ENCODE measurements at regions not wholly inside any gene's neighbourhood (a gene's known extent, or its start where the extent isn't known, plus 50 kb on each side); places are given as distances from the start of the nearest gene placed in this dataset.
"Not testable (repeated sequence)": the region's sequence is repeated elsewhere in the genome, so short reads cannot be mapped to it uniquely, and the experiment has no call there.

DNA sequence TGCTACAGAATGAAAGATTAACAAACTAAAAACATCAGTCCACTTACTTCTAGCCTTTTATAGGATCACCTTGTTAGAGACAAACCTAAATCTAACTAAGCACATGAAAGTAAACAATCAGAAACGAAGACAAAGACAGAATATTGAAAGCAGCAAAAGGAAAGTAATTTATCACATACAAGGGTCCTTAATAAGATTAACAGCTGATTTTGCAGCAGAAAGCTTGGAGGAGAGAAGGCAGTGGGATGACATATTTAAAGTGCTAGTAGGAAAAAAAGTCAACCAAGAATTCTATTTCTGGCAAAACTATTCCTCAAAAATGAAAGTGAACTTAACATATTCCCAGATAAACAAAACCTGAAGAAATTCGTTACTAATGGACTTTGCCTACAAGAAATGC lies 286.4 kb downstream of the RWDD3 start:
- no peak for DNase-seq (ENCODE audit: low read depth)

DNA sequence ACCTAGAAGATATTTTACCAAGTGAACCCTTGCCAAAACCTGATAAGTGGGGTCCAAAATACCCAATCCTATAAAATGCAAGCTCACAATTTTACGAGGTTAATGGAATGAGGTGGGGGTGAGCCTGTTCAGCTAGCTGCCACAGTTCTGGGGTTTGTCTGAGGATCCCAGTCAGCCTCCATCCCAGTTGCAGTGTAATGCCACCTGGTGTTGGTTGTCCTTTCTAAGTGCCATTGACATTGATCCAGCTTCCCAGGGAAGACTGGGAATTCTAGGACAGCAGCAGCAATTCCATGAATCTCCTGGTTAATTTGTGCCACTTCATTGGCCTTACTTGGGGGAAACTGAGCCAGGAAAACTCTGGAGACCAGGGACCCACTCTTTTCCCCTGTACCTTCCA lies 298.3 kb downstream of the RWDD3 start:
- no peak for DNase-seq (ENCODE audit: low read depth)

DNA sequence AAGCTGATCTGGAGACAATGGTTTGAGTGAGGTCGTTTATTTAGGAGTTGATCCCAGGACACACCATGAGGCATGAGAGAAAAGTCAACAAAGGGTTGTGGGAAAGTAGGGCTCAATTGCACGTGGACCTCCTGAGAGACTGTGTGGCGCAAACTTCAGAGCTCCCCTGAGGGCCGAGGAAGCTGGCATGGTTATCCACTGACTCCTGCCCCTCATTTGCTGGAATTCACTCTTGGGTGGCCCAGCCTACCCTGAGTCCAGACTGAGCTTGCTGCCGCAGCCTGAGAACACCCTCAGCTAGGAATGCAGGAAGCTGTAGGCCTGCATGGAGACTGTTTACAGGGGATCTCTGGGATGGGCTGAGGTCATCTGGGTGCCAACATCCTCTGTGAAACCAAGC lies 301.0 kb downstream of the RWDD3 start:
- DNase-seq (ENCODE audit: low read depth), result no peak

DNA sequence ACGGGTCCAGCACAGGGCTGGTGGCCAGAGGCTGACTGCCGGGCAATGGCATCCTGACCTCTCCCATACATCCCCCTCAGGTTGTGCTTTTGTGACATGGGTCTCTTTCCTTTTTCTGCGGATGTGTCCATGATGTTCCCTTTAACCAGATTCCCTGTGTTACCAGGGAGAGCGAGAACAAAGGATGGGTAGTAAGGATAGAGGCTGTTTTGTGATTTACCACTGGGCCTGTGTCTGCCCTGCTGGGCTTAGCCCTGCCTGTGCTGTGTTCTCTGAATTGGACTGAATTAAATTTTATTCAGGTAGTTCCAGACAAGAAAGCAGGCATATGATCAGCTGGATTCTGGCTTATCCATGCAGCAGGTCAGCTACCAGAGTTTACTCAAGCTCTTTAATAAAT lies 301.6 kb downstream of the RWDD3 start:
- DNase-seq (ENCODE audit: low read depth), result no peak

DNA sequence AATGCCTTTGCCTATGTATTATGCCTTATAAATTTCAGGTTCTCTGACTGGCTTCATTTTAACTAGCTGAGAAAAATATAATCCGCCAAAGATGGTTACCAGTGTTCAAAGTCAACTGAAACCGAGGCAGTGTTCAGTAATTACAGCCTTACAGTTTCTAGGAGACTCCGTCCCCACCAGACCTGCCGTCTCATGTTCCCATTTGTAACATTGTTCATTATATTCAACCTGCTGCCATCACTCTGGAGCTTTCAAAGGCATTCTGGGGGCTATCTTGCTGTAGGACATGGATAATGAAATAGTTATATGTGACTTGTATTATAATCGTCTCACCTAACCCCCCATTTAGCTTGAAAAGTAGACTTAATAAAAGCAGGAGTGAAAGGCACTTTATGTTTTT lies 302.5 kb downstream of the RWDD3 start:
- no peak for DNase-seq (ENCODE audit: low read depth)

DNA sequence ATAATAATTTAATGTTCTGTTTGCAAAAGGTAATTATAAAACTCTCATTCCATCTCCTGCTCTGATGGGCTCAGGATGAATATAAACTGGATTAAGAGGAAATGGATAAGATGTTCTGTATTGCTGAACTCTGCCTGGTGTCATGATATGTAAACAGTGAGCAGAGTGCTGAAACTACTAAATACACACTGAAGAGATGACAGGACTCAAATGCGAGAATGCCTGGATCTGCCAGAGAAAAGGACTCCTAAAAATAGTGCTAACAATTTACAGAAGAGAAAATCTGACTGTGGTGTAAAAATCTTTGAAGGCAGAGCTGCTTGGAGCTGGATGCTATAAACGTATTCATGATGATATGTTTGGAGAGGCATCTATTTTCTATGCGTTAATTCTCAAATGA lies 303.2 kb downstream of the RWDD3 start:
- no peak for DNase-seq (ENCODE audit: low read depth)

DNA sequence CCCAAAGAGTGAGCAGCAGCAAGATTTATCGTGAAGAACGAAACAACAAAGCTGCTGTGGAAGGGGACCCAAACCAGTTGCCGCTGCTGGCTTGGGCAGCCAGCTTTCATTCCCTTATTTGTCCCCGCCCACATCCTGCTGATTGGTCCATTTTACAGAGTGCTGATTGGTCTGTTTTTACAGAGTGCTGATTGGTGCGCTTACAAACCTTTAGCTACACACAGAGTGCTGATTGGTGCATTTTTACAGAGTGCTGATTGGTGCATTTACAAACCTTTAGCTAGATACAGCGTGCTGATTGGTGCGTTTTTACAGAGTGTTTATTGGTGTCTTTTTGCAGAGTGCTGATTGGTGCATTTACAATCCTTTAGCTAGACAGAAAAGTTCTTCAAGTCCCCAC lies 304.2 kb downstream of the RWDD3 start:
- DNase-seq (ENCODE audit: low read depth), result not testable (repeated sequence)

DNA sequence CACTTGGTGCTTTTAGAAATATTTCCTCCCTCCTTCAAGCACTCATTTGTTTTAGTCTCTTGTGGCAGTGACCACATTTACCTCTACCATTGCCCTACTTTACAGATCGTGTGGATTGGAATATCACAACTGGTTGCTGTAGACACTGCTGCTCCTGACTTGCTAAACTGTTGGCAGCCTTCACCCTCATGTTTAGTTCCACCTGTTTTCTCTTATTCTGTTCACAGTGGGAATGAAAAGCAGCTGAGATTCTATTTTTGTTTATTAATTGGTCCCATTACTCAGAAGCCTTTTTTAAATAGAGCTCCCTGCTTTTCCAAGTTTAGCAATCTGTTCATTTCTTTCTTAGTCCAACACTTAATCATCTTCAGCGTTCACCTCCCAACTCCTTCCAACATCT lies 308.9 kb downstream of the RWDD3 start:
- no peak for DNase-seq (ENCODE audit: low read depth)

DNA sequence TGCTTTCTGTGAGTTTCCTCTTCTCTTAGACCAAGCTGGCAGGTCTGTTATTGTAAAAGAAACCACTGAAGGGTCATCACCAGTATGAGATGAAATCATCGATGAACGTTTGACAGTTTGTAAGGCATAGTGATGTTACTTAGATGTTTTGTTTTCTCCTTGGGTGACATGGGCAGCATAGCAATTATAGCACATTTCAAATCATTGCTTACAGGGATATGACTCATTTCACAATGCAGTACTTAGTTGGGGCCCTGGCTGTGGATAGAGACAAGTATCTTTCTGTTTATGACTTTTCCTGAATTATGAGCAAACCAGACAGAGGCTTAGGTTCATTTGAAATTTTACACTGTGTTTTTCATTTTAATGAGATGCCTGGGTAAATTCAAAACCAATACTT lies 313.0 kb downstream of the RWDD3 start:
- no peak for DNase-seq (ENCODE audit: low read depth)

DNA sequence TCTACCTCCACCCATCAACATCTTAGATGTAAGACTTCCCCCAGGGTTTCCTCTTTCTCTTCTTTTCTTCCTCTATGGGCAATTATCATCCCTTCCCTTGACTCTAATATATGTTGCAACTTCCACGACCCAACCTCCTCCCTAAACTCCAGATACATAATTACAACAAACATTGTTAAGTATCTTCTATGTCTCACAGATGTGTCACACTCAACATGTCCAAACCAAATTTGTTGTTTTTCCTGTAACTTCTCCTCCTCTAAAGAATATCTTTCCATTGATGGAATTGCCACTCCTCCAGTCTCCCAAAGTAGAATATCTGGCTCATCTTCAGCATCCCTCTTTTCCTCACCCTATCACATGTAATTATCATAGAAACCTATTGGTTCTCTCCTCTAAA lies 314.2 kb downstream of the RWDD3 start:
- DNase-seq (ENCODE audit: low read depth), result no peak

DNA sequence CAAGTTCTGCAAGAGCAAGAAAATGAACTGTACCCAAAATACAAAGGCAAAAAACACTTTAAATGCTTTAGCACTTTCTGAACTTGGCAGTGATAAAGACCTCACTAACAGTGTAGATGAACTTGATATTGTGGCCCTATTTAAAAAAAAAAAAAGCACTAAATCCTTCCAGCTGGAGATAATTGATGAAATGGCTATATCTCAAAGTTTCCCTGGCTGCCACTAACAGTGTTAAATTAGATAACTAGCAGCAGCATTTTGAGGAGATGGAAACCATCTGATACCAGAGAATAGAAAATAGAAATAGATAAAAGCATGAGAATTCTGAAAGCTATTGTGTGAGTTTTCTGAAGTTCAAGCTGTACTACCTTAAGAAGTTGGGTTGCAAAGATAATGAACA lies 317.2 kb downstream of the RWDD3 start:
- DNase-seq (ENCODE audit: low read depth), result no peak

DNA sequence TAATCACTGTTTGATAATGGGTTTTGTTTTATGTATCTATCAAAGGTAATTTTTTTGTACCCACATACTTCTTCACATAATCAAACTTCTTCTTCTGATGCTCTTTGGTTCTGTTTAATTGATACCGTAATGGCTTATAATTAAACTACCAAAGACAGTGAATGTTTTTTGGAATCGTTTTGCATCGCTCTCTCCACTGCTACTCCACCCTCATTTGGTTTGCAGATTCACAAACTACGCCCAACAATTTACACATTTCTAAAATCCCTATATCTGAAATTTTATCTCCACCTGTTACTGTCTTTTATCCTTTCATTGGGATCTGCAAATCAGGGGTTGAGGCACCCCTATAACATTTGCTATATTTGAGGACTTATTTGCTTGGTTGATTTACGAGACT lies 319.6 kb downstream of the RWDD3 start:
- DNase-seq (ENCODE audit: low read depth), result no peak

DNA sequence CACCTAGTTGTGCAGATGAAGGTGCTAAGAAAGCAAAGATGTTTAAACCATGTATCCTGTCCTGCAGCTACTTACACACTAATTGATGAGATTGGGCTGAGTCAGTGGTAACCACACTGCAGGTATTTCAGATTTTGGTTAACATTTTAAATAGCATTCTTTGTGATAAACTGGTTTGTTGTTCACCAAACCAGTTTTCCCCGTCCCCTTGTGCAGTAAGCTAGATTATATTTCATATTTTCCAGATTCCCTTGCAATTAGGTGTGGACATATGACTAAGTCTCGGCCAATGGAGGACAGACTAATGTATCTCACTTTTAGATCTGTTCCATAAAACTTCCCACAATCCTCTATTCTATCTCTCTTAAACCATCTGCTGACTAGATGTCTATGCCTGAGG lies 320.4 kb downstream of the RWDD3 start:
- DNase-seq (ENCODE audit: low read depth), result no peak

DNA sequence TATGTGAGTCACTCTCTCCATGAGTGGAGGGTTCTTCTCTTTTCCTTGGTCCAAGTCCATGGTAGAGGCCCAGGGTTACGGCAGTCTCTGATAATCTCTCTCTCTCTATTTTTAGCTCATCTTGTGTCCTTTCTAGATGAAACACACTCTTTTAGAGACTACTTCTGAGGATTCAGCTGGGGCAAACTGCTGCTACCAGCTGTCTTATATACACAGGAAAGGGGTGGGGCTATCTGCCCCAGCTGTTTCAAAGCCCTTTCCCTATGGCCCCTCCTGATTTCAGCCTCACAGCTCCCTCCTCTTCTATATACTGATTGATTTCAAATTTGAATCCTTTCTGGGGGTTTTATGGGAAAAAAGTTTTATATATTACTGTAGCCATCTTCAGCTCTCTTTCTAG lies 324.8 kb downstream of the RWDD3 start:
- no peak for DNase-seq (ENCODE audit: low read depth)

DNA sequence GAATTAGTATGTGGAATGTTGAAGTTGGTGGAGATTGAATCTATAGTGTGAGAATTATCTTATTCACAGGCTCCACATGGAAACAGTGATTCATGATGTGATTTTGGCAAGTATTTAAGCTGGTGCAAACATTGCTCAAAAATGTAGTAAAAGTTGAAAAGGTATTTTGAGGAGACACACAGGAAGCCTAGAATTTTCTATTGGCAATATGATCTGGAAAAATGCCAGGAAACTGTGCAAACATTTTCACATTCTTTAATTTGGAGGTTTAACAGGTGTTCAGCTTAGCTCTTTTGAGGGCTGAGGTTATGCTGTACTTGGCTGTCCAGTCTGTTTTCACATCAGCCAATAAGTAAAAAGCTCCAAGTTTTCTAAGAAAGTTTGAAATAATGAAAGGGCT lies 327.3 kb downstream of the RWDD3 start:
- DNase-seq (ENCODE audit: low read depth), result no peak

DNA sequence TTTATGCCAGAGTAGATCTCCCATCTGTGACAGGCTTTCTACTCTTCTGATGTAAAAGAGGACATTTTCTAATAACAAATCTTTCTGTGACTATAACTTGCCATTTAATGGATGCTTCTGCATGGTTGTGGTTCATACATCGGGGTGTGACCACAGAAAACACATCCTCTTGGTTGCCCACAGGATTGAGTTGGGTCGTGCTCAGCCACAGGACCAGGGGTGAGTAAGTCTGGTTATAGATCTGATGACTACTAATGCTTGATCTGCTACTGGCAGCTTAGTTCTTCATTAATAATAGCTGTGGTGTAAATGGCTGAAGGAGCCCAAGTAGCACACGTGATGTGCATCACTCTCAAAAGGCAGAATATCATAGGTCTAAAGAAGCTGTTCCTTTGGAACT lies 328.2 kb downstream of the RWDD3 start:
- no peak for DNase-seq (ENCODE audit: low read depth)

DNA sequence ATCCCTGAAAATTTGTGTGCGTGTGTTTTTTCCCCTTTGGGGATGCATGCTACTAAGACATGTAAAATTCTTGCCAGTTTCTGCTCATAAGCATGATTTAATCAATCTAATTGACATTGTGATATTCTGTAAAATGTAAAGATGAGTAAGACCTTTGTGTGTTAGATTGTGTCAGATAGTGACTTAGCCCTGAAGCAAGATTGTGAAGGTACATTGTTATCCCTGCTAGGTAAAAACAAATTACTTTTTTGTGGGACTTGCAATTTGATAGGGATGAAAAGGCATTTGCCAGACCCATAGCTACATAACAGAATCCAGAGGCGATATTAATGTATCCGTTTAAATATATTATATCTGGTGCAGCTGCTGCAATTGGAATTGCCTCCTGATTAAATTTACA lies 338.0 kb downstream of the RWDD3 start:
- no peak for DNase-seq (ENCODE audit: low read depth)

DNA sequence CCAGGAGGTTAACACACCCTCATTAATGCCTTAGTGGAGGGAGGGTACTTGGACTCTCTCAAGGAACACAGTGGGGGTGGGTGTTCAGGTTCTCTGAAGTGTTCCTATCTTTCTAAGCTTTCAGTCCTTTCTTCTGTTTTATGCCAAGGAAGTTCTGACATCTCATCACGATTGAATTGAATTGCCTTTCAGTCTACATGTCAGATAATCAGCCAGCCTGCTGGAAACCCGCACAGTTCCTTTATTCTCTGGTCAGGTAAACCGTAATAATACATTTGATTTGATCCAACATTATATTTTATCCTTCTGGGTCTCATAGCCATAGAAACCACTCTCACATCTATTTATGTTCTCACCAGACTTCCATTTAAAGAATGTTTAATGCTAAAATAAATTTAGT lies 339.0 kb downstream of the RWDD3 start:
- DNase-seq (ENCODE audit: low read depth), result no peak

DNA sequence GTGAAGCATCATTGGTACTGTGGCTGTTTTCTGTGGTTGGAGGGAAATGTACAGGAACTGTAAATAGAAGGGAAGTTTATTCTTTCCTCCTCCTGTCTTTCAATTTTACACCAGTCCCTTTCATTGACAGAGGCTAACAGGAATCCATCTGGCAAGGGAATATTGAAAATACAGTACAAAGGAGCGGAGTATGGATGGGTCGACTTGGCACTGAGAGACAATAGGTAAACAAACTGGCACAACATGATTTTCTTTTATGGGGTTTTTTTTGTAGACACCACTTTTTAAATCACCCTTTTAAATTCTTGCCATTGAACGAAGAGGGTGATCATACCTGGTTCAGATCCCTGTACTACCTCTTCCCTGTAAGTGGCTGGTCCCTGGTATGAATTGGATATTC lies 341.3 kb downstream of the RWDD3 start:
- no peak for DNase-seq (ENCODE audit: low read depth)

DNA sequence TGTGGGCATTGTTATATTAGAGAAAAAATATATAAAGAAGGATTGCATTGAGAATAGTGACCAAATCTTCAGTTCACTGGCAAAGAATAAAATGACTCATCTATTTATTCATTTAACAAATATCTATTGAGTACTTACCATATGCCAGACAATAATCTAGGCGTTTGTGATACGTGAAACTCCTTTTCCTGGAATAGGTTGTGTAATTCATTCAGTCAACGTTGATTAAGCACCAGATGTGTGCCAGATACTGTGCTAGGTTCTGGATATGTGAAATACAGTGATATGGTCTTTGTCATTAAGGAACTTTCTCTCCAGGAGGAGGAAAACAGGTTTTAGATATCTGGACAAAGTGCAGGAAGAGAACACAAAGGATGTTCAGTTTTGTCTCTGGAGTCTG lies 344.5 kb downstream of the RWDD3 start:
- DNase-seq (ENCODE audit: low read depth), result no peak

DNA sequence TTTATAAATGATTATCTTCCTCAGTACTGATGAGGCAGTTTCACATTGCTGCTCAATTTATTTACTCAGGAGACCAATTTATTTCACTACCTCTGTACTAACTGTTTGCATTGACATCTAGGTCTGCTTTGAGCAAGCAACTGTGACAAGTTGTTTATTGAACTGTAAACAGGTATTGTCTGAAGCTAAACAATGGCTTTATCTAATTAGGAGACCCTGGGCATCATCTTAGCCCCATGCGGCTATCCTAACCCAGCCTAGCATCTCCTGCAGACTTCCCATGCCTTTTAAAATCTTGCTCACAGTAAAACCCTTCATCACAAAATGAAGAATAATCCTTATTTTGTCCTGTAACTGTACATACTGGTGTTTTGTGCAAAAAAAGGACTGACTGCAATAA lies 348.2 kb downstream of the RWDD3 start:
- DNase-seq (ENCODE audit: low read depth), result no peak

DNA sequence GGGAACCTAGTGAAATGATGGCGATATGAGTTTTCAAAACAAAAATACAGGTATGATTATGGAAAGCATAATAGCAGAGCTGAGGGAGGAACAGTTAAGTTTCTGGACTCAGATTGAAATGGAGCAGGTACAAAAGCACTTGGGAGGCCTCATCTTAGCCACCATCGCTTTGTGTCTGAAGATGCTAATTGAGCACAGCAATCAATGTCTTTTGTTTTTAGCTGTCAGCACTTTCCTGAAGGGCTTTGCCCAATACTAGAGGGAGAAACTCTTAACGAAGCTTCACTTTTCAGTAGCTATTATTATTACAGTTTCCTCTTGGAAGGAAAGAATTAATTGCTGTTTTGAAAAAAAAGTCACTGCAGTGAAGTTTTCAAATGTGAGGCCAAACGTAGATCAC lies 348.7 kb downstream of the RWDD3 start:
- no peak for DNase-seq (ENCODE audit: low read depth)

DNA sequence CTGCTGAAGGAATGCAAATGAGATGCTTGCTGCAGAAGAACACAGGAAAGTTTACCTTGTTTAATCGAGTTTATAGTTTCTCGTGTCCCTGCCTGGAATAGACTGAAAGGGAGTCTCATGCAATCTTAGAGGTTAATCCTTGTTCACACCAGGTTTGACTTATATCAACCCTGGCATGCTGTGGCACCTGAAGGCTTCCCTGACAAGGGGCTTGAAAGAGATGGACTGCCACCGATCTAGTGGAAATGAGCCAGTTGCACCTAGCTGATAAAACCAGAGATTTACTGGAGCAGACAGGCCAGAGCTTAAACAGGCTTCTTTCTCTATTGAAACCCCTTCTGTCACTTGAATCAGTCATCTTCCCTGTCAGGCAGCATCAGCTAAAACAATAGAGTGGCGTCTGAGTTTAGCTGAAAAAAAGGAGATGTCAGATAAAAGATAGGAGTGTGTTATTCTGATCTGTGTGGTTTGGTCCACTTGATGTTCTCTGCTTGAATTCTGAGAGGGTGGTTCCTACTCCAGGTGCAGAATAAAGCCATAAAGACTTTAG lies 349.7 kb downstream of the RWDD3 start:
- DNase-seq (ENCODE audit: low read depth), result no peak

DNA sequence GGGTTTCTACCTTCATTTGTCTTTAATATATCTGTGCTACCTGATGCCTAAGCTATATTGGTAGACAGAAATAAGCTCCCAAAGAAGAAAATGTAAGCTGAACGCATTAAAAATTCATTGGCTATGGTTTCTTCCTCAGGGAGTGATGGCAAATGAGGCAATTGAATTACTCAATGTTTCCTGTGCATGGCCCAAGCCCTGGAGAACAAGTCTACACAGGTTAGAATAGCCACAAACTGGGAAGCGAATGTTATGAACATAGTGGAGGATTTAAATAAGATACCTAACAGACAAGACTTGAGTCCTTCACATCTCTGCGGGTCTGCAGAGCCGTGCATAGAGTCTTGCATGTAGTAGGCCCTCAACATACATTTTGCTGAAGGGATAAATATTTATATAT lies 350.3 kb downstream of the RWDD3 start:
- no peak for DNase-seq (ENCODE audit: low read depth)

DNA sequence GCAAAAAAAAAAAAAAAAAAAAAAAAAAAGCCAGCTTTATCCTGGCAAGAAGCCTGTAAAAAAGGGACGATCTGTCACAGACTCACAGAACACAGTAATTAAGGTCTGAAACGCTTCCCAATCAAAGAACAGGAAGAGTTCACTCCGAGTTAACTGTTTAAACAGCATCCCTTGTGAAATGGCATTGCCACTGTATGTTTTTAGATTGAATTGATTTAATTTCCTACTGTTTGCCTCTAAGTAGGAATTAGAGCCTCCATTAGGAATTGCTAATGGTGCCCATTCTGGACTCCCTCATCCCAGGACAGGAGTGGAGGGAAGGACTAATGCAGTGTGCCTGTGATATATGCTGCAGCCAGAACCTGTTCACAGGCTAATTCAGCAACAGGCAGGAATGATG lies 370.8 kb downstream of the RWDD3 start:
- DNase-seq (ENCODE audit: low read depth), result no peak
